ACHN (cell line): ENCODE measurements at regions not wholly inside any gene's neighbourhood (a gene's known extent, or its start where the extent isn't known, plus 50 kb on each side); places are given as distances from the start of the nearest gene placed in this dataset.

Experiments
- DNase-seq: peaks from one replicate; pipeline ENCODE4 v3.0.0-alpha.2; 2015
- in situ Hi-C: cut with HindIII; loops from 2 replicates; pipeline ENCODE4 v1.10.0; 2017; ENCODE audit warnings: low sequenced_read_pairs, low pct_ligation_motif_present, low pct_unique_long_range_greater_than_20kb

- DNase-seq: no peak
- in situ Hi-C loops: no loop called here
Measured at GRCh38 chr2:151159109-151159662, 102.5 kb downstream of the RBM43 start.

DNA sequence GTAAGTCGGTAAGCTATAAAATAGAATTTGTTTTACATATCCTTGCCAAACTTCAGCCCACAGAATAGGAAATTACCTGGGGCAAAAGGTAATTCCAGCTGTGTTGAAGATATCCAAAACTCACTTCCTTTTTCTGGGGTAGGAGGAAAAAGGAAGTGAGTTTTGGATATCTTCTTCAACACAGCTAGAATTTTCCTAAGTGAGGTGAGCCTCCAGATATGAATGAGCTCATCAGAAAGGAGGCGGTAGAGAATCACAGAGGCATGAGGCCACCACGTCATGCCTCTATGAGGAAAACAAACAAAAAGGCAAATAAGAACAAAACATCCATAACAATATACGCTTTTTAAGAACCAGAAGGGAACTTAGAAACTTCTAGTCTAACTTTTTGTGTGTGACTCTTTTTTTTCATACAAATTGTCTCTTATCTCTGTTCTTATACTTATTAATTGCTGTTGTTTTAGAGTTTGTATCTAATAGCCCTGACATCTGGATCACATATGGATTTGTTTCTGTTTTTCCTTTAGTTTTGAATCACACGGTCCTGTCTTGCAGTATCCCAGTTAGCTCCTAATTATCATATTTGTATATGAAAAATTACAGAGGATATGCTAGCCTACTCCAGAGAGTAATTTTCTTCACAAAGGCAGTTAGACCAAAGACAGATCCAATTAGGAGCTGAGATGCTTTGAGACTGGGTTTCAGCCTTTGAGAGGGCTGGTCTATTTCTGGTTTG lies 104.5 kb downstream of the RBM43 start:
- no peak for DNase-seq
- in situ Hi-C loops: no loop called here

- DNase-seq: no peak
- in situ Hi-C loops: no loop called here
Measured at GRCh38 chr2:151156431-151156830, 105.2 kb downstream of the RBM43 start.

GRCh38 chr2:151153601-151154000 lies 108.1 kb downstream of the RBM43 start:
- no peak for DNase-seq
- in situ Hi-C loops: no loop called here

DNA sequence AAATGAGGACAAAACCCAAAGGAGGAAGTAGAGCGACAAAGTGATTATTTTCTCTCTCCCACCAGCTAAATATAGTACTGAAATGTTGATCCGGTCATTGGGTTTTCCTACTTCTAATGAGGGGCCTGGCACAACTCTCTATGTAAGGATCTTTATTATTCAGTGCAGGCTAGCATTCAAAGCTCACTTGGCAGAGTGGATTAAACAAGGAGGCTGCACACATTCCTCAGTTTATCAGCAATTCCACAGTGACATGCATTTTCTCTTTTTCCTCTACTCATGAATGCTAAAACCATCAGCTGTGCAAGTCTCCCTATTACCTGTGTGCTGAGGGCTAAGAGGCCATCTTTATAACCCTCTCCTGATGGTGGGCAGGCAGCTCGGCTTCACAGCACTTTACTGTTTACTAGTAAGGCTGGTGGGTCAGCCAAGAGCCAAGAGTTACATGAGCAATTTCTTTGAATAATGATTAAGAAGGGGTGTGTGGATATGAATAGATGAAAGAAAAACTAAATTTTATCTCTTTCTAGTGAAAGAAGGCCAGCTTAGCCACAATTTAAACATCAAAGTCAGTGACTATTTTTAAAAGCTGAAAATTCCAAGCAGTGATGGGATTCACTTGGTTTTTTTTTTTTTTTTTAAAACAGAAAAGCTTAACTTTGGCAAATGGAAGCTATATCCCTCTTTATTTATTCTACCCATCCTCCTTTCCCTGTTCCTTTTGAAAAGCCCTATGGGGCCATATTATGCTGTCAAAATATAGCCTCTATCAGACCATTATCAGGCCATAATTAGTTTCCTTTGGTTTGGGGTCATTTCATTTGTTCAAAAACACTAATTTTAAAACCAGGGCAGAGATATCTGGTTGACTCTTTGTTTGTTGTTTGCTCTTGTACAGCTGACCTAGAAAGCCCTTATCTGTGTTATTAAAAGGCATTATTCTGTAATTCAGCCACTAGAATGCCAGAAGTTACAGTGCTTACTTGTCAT lies 111.0 kb downstream of the RBM43 start:
- in situ Hi-C loops: no loop called here
- DNase-seq: no peak

GRCh38 chr2:151138507-151138906 lies 123.2 kb downstream of the RBM43 start:
- no peak for DNase-seq
- in situ Hi-C loops: no loop called here

- in situ Hi-C loops: no loop called here
- no peak for DNase-seq
Measured at GRCh38 chr2:151137526-151137925, 124.1 kb downstream of the RBM43 start.

- DNase-seq: no peak
- in situ Hi-C loops: no loop called here
Measured at GRCh38 chr2:151120011-151120410, 141.7 kb downstream of the RBM43 start.

DNA sequence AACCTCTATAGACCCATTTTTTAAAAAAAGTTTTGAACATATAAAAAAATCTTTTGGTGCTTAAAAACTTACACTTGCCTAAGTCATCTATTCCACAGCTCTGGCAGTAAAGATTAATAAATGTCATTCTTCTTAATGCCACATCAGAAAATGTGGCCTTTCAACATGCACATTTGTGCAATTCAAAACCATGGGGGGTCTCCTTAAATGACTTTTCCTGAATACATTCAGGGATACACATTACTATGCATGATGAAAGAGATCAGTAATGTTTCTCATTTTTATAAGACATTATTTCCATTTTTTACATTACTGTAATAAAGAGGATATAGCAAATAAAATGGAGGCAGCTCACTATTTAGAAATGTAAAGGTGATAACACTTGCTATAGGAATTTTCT lies 142.3 kb downstream of the RBM43 start:
- no peak for DNase-seq
- in situ Hi-C loops: no loop called here

- in situ Hi-C loops: no loop called here
- DNase-seq: no peak
Measured at GRCh38 chr2:151118269-151118668, 143.4 kb downstream of the RBM43 start.

DNA sequence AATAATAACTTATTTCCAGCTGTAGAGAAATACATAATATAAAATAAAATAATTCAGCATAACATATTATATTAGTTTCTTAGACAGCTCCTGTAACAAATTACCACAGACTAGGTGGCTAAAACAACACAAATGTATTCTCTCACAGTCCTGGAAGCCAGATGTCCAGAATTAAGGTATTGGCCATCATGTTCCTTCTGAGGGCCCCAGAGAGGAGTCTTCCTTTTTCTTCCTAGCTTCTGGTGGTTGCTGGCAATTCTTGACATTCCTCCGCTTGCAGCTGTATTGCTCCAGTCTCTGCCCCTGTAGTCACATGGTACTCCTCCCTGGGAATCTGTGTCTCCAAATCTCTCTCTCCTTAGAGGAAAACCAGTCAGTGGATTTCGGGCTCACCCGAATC lies 146.8 kb downstream of the RBM43 start:
- DNase-seq: no peak
- in situ Hi-C loops: no loop called here

GRCh38 chr2:151113318-151113717 lies 148.3 kb downstream of the RBM43 start:
- in situ Hi-C loops: no loop called here
- DNase-seq: no peak

GRCh38 chr2:151111599-151112278 lies 149.9 kb downstream of the RBM43 start:
- DNase-seq: peak; percentile 49
- in situ Hi-C loops: no loop called here

GRCh38 chr2:151106805-151107506 lies 154.7 kb downstream of the RBM43 start:
- in situ Hi-C loops: no loop called here
- DNase-seq: no peak

DNA sequence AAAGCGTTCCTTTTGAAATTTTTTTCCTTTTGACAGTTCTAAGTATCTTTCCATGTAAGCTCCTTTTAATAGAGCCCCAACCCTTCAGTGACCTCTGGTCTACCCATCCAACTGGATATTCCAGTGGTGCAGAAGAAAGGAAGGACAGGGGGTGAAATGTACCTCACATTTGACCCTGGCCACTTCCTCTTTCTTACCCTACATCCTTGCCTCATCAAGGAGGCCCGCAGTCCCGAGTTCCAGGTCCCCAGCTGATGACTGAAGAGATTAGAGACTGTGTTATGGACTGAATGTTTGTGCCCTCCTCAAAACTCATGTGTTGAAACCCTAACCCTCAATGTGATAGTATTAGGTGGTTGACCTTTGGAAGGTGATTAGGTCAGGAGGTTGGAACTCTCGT lies 158.1 kb downstream of the RBM43 start:
- no peak for DNase-seq
- in situ Hi-C loops: no loop called here

DNA sequence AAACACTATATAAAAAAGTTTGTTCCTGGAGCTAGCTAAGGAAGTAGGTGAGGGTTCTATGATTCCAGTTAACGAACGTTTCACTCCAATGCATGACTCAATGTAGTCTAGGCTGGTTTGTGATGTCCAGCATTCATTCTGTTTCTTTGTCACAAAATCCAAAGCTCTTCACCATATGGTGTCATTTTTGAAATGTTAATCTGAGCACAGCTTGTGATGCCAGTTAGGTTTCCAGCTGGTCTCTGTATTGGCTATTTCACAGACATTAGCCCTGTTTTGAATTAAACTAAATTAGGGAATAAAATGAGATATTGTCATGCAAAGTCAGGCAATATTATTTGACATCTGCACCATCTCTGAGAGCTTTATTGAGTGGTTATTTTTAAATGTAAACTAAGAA lies 159.4 kb downstream of the RBM43 start:
- no peak for DNase-seq
- in situ Hi-C loops: no loop called here

GRCh38 chr2:151098841-151099240 lies 162.8 kb downstream of the RBM43 start:
- no peak for DNase-seq
- in situ Hi-C loops: no loop called here

DNA sequence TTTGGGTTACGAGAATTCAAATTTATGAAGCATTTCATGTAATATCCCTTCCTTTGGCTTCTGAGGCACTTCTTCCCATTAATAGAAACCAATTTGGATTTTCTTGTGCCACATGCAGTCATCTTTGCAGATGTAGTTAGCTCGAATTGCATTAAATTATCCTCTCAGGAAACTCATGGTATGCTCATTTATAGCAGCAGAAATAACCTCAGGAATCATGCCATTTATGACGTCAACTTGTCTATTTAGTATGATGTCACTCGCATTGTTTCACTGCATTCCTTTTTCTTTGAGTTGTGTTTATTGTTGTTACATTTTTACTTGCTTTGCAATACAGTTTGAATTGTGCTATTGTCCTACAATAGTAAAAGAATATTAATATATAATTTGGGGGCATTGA lies 163.8 kb downstream of the RBM43 start:
- in situ Hi-C loops: no loop called here
- DNase-seq: no peak
